ENCODE measurements at regions not wholly inside any gene's neighbourhood (a gene's known extent, or its start where the extent isn't known, plus 50 kb on each side); places are given as distances from the start of the nearest gene placed in this dataset.
A peak's percentile ranks its signal among the peaks of the same experiment; 100 is the strongest.

DNA sequence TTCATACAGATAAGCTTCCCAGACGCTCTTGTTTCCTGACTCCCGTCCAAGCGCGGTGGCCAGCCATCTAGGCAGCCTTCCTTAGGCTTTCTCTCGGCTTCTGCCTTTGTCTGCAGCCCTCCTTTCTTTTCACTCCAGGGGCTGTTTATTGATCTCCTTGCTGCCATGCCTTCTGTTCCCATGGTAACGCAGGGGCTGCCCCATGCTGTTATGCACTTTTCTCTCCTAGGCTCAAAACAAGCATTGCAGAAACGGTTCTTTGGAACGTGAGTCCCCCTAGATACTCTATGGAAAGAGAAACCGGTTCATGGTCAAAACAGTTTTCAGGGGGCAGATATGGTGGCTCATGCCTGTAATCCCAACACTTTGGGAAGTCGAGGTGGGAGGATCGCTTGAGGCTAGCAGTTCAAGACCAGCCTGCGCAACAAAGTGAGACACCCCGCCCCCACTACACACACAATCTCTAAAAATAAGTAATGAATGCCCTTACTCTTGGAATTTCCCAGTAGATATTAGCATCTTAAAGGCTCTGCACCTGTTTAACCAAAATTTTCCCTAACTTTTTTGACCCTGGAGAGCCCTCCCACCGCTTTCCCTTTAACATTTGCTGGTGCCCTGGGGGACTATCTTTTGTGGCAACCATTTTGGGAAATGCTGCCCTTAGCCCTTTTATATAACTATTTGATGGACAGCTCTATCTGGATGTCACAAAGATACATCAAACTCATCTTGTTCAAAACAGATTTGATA, 53.9 kb upstream of the ZNF157 start:
- Histone ChIP-seq H3K4me2 (peak overlapping the region; percentile 70), H3K4me3 (peak overlapping the region; percentile 12), H3K79me2 (ENCODE audit: low read depth) (no peaks in the 10 kb centered on the region), H2AFZ (replicated peaks) (no peak overlapping the region), H3K4me1 (peaks cover 17% of the 10 kb centered on the region), H3K9ac (no peak overlapping the region), H3K27ac (peak overlapping the region; percentile 87), H3F3A (ENCODE audit: low read depth) (peaks cover 23% of the 10 kb centered on the region), H3K27me3 (no peaks in the 10 kb centered on the region), H3K36me3 (no peaks in the 10 kb centered on the region), H4K20me1 (ENCODE audit: low read depth) (no peaks in the 10 kb centered on the region), H3K9me3 (ENCODE audit: low read depth) (no peaks in the 10 kb centered on the region)
- H3K27me3 Mint-ChIP-seq (ENCODE audit: insufficient read depth, low read depth), result peaks cover 9% of the 10 kb centered on the region
- peak overlapping the region; percentile 100 for H3K27ac Mint-ChIP-seq
- no peak for TF ChIP-seq EZH2 (IDR thresholded peaks at IDR 0.05)
- TF ChIP-seq, protein P1, sequence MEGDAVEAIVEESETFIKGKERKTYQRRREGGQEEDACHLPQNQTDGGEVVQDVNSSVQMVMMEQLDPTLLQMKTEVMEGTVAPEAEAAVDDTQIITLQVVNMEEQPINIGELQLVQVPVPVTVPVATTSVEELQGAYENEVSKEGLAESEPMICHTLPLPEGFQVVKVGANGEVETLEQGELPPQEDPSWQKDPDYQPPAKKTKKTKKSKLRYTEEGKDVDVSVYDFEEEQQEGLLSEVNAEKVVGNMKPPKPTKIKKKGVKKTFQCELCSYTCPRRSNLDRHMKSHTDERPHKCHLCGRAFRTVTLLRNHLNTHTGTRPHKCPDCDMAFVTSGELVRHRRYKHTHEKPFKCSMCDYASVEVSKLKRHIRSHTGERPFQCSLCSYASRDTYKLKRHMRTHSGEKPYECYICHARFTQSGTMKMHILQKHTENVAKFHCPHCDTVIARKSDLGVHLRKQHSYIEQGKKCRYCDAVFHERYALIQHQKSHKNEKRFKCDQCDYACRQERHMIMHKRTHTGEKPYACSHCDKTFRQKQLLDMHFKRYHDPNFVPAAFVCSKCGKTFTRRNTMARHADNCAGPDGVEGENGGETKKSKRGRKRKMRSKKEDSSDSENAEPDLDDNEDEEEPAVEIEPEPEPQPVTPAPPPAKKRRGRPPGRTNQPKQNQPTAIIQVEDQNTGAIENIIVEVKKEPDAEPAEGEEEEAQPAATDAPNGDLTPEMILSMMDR (IDR thresholded peaks at IDR 0.05), result no peak
- no peak for TF ChIP-seq EZH2phosphoT487 (IDR thresholded peaks at IDR 0.05)
- H3K36me3 Mint-ChIP-seq, result no peaks in the 10 kb centered on the region
- H3K4me3 Mint-ChIP-seq, result peak overlapping the region; percentile 82
- H3K4me1 Mint-ChIP-seq, result peaks cover 51% of the 10 kb centered on the region
- peak; percentile 90 for DNase-seq (ENCODE audit: low spot score)
- peaks cover 4% of the 10 kb centered on the region for H3K9me3 Mint-ChIP-seq
